ENCODE measurements at regions not wholly inside any gene's neighbourhood (a gene's known extent, or its start where the extent isn't known, plus 50 kb on each side); places are given as distances from the start of the nearest gene placed in this dataset.
A peak's percentile ranks its signal among the peaks of the same experiment; 100 is the strongest.

- Histone ChIP-seq H3K9me3 (ENCODE audit: low read depth, low read length, poor library complexity, severe bottlenecking) (no peaks in the 10 kb centered on the region), H3K27me3 (replicated peaks; ENCODE audit: insufficient read depth, low read depth, low read length, poor library complexity) (no peaks in the 10 kb centered on the region), H3K4me3 (ENCODE audit: low read depth, low read length, poor library complexity, severe bottlenecking) (no peak overlapping the region), H3K4me1 (ENCODE audit: insufficient read depth, low read length, poor library complexity, severe bottlenecking) (no peaks in the 10 kb centered on the region), H3K27ac (ENCODE audit: low read depth, low read length, poor library complexity, severe bottlenecking) (no peak overlapping the region), H3K36me3 (ENCODE audit: insufficient read depth, low read length, poor library complexity, severe bottlenecking) (no peaks in the 10 kb centered on the region)
- TF ChIP-seq CTCF (conservative IDR thresholded peaks at IDR 0.05; ENCODE audit: low read depth, low read length) (no peak), EZH2 (IDR thresholded peaks at IDR 0.05; ENCODE audit: borderline replicate concordance, low read depth, low read length, poor library complexity, severe bottlenecking) (no peak)
- CTCF ChIA-PET: no interaction called here
- DNase-seq (ENCODE audit: low spot score): no peak
- intact Hi-C loops (cut with micrococcal nuclease; ENCODE audit: unreplicated experiment): no loop called here
- POLR2A ChIA-PET (ENCODE audit: low non-redundant PET): no interaction called here
- no TSS peak for BruUV-seq (replicated peaks)
Observed at GRCh38 chr5:145062280-145063062, 772.7 kb downstream of the PRELID2 start.

GRCh38 chr5:145056800-145057199, 778.3 kb downstream of the PRELID2 start:
- BruUV-seq (replicated peaks): no TSS peak
- CTCF ChIA-PET: no interaction called here
- H3K36me3 ChIP-seq (ENCODE audit: insufficient read depth, low read length, poor library complexity, severe bottlenecking): no peaks in the 10 kb centered on the region

GRCh38 chr5:145050181-145050580, 785.0 kb downstream of the PRELID2 start:
- Histone ChIP-seq H3K27ac (ENCODE audit: low read depth, low read length, poor library complexity, severe bottlenecking) (no peak overlapping the region), H3K27me3 (replicated peaks; ENCODE audit: insufficient read depth, low read depth, low read length, poor library complexity) (no peaks in the 10 kb centered on the region), H3K9me3 (ENCODE audit: low read depth, low read length, poor library complexity, severe bottlenecking) (no peaks in the 10 kb centered on the region), H3K36me3 (ENCODE audit: insufficient read depth, low read length, poor library complexity, severe bottlenecking) (no peaks in the 10 kb centered on the region), H3K4me1 (ENCODE audit: insufficient read depth, low read length, poor library complexity, severe bottlenecking) (no peaks in the 10 kb centered on the region), H3K4me3 (ENCODE audit: low read depth, low read length, poor library complexity, severe bottlenecking) (no peak overlapping the region)
- DNase-seq (ENCODE audit: low spot score): no peak
- intact Hi-C loops (cut with micrococcal nuclease; ENCODE audit: unreplicated experiment): no loop called here
- TF ChIP-seq CTCF (conservative IDR thresholded peaks at IDR 0.05; ENCODE audit: low read depth, low read length) (no peak), EZH2 (IDR thresholded peaks at IDR 0.05; ENCODE audit: borderline replicate concordance, low read depth, low read length, poor library complexity, severe bottlenecking) (no peak)
- no TSS peak for BruUV-seq (replicated peaks)
- ChIA-PET CTCF (no interaction called here), POLR2A (ENCODE audit: low non-redundant PET) (no interaction called here)

More at GRCh38 chr5:145056800-145057199, 778.3 kb downstream of the PRELID2 start:
- TF ChIP-seq CTCF (conservative IDR thresholded peaks at IDR 0.05; ENCODE audit: low read depth, low read length) (no peak), EZH2 (IDR thresholded peaks at IDR 0.05; ENCODE audit: borderline replicate concordance, low read depth, low read length, poor library complexity, severe bottlenecking) (no peak)
- no peak overlapping the region for H3K4me3 ChIP-seq (ENCODE audit: low read depth, low read length, poor library complexity, severe bottlenecking)
- H3K27ac ChIP-seq (ENCODE audit: low read depth, low read length, poor library complexity, severe bottlenecking): no peak overlapping the region
- intact Hi-C loops (cut with micrococcal nuclease; ENCODE audit: unreplicated experiment): no loop called here
- no peaks in the 10 kb centered on the region for H3K9me3 ChIP-seq (ENCODE audit: low read depth, low read length, poor library complexity, severe bottlenecking)
- no peaks in the 10 kb centered on the region for H3K4me1 ChIP-seq (ENCODE audit: insufficient read depth, low read length, poor library complexity, severe bottlenecking)
- POLR2A ChIA-PET (ENCODE audit: low non-redundant PET): no interaction called here
- DNase-seq (ENCODE audit: low spot score): peak; percentile 3
- no peaks in the 10 kb centered on the region for H3K27me3 ChIP-seq (replicated peaks; ENCODE audit: insufficient read depth, low read depth, low read length, poor library complexity)

Data from A673 (cell line).